ENCODE measurements at regions not wholly inside any gene's neighbourhood (a gene's known extent, or its start where the extent isn't known, plus 50 kb on each side); places are given as distances from the start of the nearest gene placed in this dataset.

DNA sequence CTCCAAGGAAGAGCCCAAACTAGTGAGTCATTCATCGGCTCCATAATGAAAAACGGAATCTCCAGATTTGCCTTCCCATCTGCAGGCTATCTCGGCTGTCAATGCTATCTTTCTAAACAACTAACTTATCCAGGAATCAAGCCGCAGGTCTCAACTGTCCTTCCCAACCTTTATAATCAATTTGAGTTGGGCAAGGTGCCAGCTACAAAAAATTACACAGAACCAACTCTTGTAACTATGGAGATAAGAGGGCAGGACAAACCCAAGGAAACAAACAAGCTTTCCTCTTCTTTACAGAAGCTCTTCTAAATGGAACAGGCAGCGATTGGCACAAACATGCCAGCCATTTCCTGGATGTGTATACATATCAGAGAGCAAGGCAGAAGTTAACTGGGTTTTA lies 61.2 kb upstream of the RAI2 start:
- DNase-seq (ENCODE audit: low read depth in 2 of 2): no peak

DNA sequence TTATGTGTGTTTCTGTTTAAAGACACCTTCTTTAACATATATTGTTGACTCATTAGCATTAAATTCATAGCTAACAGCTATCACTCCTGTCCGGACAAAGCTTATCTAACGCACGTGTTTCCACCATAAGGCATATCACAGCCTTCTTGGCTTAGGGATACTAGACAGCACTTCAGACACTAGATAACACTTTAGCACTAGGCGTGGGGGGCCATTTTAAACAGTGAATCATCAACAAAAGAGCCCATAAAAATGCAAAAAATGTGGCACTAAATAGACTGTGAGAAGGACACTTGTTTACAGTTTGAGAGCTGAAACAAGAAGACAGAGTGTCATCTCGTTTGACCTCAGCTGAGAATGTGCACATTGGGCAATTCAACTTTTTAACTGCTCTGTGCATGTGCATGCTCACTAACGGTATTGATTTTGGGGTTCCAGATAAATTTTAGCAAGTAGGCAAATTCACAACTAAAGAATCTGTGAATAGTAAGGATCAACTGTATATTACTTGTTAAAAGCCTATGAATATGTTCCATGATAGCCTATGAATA lies 58.9 kb upstream of the RAI2 start:
- no peak for DNase-seq (ENCODE audit: low read depth in 2 of 2)

DNA sequence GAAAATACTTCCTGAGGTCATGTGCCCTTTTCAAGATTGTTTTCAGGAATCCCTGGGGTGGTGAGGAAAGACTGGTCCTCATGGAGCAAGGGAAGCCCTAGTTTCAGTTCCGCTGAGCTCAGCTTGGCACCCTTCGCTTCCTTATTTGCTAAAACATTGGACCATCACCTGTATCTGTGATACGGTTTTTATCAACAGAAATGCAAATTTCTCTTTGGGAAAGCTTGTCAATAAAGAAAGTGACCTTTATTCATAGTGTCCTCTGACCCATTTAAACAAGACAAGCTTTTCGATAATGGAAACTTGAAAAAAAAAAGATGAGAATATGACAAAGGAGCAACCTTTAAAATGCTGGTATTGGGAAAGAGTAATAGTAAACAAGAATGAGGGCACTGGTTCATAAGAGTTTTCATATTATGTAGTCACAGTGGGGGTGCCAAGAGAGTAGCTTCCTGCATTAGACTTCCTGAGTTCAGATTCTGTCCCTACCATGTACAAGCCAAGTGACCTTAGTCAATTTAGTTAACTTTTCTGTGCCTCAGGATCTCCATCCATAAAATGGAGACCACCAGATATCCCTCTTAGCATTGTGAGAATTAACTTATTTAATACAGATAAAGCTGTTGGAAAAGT lies 57.0 kb upstream of the RAI2 start:
- DNase-seq (ENCODE audit: low read depth in 2 of 2): no peak

DNA sequence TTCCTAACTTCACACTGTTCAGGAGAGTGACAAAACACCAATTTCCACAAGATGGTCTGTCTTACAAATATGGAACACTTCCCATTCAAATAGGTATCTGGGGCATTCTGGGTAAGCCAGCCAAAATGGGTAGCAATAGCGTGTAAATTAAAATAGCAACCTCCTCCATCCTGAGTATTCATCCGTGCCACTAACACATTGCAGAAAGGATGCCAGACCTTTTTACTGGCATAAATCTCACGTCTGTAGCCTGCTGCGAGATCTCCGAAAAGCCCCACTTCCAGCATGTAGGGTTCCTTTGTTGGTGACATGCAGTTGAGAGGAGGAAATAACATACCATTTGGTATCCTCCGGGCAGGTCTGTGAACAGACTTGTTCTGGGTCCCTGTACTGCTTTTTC lies 52.7 kb upstream of the RAI2 start:
- DNase-seq (ENCODE audit: low read depth in 2 of 2): no peak
